G401 (cell line): ENCODE measurements at regions not wholly inside any gene's neighbourhood (a gene's known extent, or its start where the extent isn't known, plus 50 kb on each side); places are given as distances from the start of the nearest gene placed in this dataset.

ENCODE experiments used
- DNase-seq: peaks from one replicate; pipeline ENCODE4 v3.0.0-alpha.2; 2015; ENCODE audit warnings: low spot score
- in situ Hi-C: cut with HindIII; loops from 2 replicates; pipeline ENCODE4 v1.10.0; 2016; ENCODE audit warnings: low sequenced_read_pairs, mixed read lengths

DNA sequence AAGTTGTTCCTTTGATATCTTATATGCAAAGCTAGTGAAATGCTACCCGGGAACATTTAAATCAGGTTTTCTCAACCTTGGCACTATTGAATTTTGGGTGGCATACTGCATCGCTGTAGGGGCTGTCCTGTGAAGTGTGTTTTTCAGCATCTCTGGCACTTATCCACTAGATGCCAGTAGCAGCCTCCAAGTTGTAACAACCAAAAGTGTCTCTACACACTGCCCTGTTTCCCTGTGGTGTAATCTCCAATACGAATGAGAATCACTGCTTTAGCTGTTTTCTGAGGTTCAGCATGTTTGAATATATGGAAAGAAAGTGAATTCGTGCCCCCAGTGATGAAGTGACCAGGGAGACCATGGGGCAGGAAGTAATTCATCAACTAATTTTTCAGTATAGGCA lies 551.6 kb upstream of the PRKX start:
- DNase-seq = no peak
- in situ Hi-C loops = no loop called here

DNA sequence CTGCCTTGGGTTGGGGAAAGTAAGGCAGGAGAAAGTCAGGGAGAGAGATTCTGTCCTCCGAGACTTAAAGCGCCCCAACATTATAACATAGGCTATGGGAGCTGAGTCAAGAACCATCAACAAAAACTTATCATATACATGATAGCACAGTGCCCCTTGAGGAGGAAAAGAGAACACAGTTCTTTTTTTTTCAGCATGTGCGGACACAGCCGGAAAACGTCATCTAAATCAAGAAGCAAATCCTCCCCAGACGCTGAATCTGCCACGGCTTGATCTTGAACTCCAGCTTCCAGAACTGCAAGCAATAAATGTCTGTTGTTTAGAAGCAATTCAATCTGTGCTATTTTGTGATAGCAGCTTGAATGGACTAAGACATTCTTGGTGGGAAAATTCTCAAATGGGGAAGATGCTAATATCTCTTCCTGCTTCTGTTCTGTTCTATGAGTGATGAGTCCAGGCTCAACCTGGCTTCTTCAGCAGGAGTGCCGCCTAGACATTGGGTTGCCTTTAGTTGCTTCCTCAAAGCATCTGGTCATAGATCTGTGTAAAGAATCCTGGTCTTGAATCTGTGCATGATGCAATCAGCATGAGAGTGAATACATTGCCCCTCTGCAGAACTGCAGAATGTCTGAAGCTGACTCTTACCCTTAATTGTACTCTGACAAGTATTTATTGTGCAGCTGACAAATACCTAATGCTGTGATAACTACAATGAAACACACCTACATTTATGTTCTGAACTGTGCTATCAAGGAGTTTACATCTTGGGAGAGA lies 549.8 kb upstream of the PRKX start:
- no peak for DNase-seq

DNA sequence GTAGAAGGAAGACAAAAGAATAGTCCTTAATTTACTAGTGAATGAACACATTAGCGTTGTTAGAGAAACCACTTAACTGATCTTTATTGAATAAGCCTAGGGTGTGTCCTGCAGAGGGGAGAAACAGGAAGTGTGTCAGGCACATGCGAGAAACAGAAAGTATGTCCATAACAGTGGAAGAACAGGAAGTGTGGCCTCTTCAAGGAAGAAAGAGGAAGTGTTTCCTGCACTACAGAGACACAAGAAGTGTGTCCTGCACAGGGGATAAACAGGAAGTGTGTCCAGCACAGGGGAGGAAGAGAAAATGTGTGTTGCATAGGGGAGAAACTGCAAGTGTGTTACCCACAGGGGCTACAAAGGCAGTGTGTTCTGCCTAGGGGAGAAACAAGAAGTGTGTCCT lies 539.6 kb upstream of the PRKX start:
- in situ Hi-C loops = no loop called here

More for the DNA sequence above, 549.8 kb upstream of the PRKX start:
- in situ Hi-C loops = no loop called here

DNA sequence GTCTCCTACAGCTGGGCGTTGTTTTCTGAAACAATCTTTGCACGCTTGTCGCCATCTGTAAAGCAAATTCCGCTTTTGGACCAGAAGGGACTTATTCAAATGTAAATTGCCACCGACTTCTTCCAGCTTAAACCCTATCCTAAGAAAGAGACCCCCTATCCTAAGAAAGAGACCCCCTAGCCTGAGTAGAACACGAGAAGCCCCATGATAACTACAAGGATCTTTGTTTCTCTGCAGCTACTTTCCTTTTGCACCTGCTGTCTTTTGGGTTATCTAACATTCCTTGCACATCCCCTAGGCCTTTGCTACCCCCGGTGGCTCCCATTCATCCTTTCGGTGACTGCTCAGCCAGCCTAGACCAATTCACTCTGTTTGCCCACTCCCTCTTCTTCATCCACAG lies 536.0 kb upstream of the PRKX start:
- DNase-seq = no peak
- in situ Hi-C loops = no loop called here

More for the DNA sequence above, 539.6 kb upstream of the PRKX start:
- no peak for DNase-seq

DNA sequence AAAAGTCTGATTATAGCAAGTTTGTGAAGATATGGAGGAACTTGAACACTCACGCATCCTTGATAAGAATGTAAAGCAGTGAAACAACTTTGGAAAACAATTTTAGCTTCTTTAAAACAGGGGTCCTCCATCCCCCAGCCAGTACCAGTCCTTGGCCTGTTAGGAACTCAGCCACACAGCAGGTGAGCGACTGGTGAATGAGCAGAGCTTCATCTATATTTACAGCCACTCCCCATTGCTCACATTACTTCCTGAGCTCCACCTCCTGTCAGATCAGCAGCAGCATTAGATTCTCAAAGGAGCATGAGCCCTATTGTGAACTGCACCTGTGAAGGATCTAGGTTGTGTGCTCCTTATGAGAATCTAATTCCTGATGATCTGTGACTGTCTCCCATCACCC lies 530.3 kb upstream of the PRKX start:
- no peak for DNase-seq
- in situ Hi-C loops = no loop called here

DNA sequence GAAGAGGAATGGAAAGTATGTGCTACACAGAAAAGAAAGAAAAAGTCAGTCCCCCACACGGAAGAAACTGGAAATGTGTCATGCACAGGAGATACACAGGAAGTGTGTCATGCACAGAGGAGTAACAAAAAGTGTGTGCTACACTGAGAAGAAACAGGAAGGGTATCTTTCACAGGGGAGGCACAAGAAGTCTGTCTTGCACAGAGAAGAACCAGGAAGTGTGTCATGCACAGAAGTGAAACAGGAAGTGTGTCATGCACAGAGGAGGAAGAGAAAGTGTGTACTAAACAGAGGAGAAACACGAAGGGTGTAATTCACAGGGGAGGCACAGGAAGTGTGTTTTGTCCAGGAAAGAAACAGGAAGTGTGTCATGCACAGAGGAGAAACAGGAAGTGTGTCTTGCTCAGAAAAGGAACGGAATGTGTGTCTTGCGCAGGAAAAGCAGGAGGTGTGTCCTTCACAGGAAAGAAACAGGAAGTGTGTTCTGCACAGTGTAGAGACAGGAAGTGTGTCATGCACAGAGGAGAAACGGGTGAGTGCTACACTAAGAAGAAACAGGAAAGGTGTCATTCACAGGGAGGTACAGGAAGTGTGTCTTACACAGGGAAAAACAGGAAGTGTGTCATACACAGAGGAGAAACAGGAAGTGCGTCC lies 527.2 kb upstream of the PRKX start:
- in situ Hi-C loops = no loop called here

DNA sequence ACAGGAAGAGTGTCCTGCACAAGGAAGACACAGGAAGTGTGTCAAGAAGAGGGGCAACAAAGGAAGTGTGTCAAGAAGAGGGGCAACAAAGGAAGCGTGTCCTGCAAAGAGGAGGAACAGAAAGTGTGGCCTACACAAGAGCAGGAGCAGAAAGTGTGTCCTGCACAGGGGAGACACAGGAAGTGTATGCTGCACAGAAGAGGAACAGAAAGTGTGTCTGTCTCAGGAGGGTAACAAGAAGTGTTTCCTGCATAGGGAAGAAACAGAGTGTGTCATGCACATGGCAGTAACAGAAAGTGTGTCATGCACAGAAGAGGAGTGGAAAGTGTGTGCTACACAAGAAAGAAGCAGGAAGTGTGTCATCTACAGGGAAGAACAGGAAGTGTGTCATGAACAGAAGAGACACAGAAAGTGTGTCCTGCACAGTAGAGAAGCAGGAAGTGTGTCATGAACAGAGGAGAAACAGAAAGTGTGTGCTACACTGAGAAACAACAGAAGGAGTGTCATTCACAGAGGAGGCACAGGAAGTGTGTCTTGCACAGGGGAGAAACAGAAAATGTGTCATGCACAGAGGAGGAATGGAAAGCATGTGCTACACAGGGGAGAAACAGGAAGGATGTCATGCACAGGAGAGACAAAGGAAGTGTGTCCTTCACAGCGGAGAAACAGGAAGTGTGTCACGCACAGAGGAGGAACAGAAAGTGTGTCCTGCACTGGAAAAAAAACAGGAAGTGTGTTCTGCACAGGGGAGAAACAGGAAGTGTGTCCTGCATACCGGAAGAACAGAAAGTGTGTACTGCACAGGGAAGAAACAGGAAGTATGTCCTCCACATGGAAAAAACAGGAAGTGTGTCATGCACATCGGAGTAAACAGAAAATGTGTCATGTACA lies 526.4 kb upstream of the PRKX start:
- in situ Hi-C loops = no loop called here
- no peak for DNase-seq

More for the DNA sequence above, 527.2 kb upstream of the PRKX start:
- no peak for DNase-seq

DNA sequence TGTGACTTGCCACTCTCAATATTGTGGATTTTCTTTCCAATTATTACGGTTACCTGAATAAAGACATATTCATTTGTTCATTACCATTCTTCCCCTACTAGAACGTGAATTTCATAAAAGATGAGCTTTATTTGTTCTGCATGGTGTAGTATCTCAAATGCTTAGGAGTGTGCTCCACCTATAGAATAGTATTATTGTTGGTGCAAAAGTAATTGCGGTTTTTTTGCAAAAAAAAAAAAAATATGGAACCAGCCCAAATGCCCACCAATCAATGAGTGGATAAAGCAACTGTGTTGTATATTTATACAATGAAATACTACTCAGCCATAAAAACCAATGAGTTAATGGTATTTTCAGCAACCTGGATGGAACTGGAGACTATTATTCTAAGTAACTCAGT lies 525.5 kb upstream of the PRKX start:
- in situ Hi-C loops = no loop called here
- no peak for DNase-seq

DNA sequence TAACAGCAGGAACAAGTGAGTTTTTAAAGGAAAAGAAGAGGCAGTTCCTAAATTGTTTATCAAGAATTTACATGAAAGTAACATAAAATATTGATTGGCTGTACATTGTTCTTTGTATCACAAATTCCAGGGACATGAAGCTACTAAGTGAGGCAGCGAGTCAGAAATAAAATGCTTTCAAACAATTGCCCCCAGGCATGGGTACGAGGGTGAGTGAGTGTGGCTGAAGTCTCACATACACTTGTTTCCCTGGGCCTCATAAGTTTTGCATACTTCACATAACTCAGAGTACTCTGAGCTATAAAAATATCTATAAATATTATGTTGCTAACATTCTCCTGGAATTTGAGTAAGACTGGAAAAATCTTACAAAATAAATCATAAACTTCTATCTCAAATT lies 511.6 kb upstream of the PRKX start:
- in situ Hi-C loops = no loop called here
- DNase-seq = no peak

DNA sequence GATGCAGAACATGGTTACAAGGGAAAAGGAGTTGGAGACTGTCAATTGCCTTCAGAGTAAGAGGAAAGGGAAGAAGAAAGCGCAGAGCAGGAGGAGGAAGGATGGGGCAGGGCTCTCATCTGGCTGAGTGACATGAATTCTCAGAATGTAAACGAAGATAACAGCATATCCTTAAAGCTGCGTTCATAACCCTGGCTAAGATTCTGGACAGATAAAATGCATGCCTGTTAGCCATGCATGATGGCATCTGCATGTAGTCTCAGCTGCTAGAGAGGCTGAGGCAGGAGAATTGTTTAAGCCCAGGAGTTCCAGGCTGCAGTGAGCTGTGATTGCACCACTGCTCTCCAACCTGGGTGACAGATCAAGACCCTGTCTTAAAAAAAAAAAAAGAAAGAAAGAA lies 493.5 kb upstream of the PRKX start:
- in situ Hi-C loops = no loop called here

DNA sequence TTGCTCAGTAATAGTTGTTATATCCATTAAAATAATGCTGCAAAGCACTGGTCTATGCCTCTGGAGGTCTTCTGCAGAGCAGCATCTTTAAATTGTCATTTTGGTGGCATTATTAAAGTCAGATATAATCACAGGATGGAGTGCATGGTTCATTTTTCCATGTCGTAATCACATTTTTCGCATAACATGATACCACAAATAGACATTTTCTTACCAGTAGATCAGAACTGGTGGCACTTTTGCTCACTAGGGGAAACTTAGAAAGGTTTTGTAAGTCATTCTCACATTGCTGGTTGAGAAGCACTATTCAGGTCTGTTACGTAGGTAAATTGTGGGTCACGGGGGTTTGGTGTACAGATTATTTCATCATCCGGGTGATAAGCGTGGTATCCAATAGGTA lies 484.5 kb upstream of the PRKX start:
- no peak for DNase-seq
- in situ Hi-C loops = no loop called here

More for the DNA sequence above, 493.5 kb upstream of the PRKX start:
- no peak for DNase-seq

DNA sequence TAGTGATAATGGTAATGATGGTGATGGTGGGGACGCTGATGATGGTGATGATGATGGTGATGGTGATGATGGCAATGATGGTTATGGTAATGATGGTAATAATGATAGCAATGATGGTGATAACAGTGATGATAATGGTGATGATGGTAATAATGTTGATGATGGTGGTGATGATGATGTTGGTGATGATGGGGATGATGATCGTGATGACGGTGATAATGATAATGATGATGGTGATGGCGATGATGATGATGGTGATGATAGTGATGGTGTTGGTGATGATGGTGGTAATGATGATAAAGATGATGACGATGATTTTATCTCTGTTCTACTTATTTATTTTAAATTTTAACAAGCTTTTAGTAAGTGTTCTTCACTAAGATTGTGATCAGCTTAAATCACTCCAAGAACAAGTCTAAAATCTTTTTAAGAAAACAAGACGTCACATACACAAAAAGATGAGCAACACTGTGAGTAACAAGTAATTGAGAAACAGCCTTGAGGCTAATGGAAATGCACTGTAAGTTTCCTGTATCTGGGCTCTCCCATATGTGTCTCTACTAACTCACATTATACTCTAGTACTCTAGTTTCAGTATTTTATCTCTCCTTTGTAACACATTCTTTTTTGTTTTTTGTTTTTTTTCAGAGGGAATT lies 480.2 kb upstream of the PRKX start:
- in situ Hi-C loops = no loop called here
- no peak for DNase-seq

DNA sequence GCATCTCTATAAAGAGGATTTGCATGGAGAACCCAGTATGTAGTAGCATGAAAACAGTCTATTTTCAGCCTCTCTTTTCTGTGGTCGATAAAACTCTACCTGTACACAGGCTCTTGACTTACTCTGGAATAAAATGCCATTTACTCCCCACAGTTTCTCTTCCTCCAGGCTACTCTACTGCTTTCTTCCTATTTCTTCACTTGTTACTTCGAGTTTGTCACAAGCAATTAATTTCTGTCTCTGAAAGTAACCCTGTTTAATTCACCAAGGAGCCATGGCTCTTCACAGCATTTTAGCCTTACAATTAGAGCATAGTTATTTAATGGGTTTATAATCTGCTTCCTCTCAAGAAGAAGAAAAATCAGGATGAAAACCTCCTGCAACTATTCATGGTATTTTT lies 472.9 kb upstream of the PRKX start:
- in situ Hi-C loops = no loop called here
- no peak for DNase-seq

DNA sequence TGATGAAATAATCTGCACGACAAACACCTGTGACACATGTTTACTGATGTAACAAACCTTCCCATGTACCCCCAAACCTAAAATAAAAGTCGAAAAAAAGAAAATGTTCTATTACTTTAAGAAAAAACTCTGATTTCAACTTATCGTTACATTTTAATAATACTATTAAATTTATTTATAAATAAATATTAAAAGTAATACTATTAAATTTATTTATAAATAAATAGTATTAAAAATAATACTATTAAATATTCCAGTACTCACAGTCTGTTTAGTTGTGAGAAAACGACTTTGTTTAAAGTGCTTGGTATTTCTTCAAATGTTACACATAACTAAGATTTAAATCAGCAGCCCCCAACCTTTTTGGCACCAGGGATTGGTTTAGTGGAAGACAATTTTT lies 471.6 kb upstream of the PRKX start:
- DNase-seq = no peak
- in situ Hi-C loops = no loop called here

DNA sequence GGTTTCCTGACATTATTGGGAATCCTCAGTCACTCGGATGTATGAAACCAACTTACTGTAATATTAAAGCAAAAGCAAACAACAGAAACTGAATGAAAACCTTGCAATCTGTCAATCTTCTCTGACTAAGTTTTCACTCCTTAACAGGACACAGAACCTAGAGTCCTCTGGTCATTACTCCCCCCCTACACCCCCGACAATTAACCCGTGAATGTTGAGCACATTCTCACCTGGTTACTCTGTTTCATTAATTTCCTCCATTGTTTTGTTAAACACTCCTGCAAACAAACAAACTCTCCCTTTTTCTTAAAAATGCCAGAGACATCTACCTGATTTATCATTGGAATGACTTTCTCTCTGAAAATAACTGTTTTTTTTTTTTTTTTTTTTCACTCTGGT lies 469.0 kb upstream of the PRKX start:
- in situ Hi-C loops = no loop called here
- DNase-seq = no peak

DNA sequence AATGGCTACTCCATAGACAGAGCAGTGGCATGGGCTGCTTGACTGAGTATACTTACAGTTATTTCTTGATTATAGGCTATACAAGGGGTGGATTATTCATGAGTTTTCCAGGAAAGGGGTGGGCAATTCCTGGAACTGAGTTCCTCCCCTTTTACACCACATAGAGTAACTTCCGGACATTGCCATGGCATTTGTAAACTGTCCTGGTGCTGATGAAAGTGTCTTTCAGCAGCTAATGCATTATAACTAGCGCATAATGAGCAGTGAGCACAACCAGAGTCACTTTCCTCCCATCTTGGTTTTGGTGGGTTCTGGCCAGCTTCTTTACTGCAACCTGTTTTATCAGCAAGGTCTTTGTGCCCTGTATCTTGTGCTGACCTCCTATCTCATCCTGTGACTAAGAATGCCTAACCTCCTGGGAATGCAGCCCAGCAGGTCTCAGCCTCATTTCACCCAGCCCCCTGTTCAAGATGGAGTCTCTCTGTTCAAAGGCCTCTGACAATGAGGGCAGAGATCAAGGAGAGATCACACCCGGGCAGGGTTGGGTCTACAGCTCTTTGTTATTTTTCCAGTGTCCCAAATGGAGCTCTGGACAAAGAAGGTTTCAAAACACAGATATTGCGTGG lies 468.4 kb upstream of the PRKX start:
- in situ Hi-C loops = no loop called here
- no peak for DNase-seq

DNA sequence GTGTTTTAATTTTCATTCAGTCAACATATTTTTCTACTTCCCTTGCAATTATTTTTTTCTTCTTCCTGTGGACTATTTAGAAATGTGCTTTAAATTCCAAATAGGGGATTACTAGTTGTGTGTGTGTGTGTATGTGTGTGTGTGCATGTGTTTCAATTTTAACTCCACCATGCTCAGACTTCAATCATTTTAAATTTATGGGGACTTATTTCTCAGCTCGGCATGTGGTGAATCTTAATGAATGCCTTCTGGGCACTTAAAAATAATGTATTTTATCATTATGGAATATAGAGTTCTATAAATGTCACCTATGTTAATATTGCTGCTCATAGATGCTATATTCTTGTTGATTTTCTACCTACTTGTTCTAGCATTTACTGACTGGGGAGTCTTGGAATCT lies 465.6 kb upstream of the PRKX start:
- no peak for DNase-seq
- in situ Hi-C loops = no loop called here

DNA sequence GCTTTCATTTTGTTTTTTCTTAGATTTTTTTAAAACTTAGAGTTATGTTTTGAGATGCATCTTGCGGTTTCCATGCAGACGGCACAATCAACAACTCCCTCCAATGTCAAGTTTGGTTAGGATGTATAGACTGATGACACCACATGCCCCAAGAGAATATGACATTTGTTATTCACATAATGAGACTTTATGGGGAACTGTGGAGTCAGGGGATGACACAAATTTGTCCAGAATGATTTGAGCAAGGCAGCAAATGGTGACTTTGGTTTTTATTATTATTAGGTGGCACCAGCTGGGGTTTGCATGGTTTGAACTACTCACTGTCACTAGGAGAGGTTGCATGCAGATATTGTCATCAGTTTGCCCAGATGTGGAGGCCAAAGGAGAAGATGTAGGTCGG lies 461.8 kb upstream of the PRKX start:
- no peak for DNase-seq
- in situ Hi-C loops = no loop called here

DNA sequence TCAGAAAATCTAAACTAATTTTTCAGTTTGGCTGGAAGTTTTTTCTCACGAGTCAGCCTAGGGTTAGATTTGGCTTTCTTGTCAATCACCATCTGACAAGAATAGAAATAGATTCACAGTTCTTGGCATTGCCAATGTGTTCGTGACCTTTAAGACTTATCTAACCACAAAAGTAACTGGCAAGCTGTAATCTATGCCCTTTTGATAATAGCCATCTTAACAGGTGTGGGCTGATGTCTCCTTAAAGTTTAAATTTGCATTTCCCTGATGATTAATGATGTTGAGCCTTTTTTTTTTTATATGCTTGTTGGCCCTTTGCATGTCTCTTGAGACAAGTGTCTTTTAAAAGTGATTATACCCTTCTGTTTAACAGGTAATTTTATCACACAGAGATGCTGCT lies 460.3 kb upstream of the PRKX start:
- in situ Hi-C loops = no loop called here
- no peak for DNase-seq
